Stimulated activated CD4-positive, alpha-beta T cell treated with anti-CD3 and anti-CD28 coated beads, Interleukin-12 subunit alpha, Interleukin-12 subunit beta, amount 100 ng/mL, for 4 hours (primary cell): ENCODE measurements at regions not wholly inside any gene's neighbourhood (a gene's known extent, or its start where the extent isn't known, plus 50 kb on each side); places are given as distances from the start of the nearest gene placed in this dataset.
"Not testable (repeated sequence)": the region's sequence is repeated elsewhere in the genome, so short reads cannot be mapped to it uniquely, and the experiment has no call there.

ENCODE experiments used
- DNase-seq: peaks from one replicate; pipeline ENCODE4 v3.0.0-alpha.2; 2020

GRCh38 chr2:208687720-208688119 lies 281.1 kb downstream of the PTH2R start:
- not testable (repeated sequence) for DNase-seq

GRCh38 chr2:208698114-208698513 lies 291.5 kb downstream of the PTH2R start:
- DNase-seq, result no peak

- no peak for DNase-seq
These were observed 301.9 kb downstream of the PTH2R start for GRCh38 chr2:208708486-208708885.

- DNase-seq, result no peak
These were observed 305.0 kb downstream of the PTH2R start for GRCh38 chr2:208711598-208711997.

- DNase-seq, result no peak
These were observed 306.6 kb downstream of the PTH2R start for GRCh38 chr2:208713066-208713745.

- DNase-seq, result no peak
These were observed 312.2 kb downstream of the PTH2R start for GRCh38 chr2:208718828-208719227.

- DNase-seq, result no peak
These were observed 316.1 kb downstream of the PTH2R start for GRCh38 chr2:208722731-208723130.

- DNase-seq, result no peak
These were observed 318.7 kb downstream of the PTH2R start for GRCh38 chr2:208725280-208725679.

GRCh38 chr2:208726242-208726641 lies 319.6 kb downstream of the PTH2R start:
- no peak for DNase-seq

GRCh38 chr2:208751663-208752415 lies 345.2 kb downstream of the PTH2R start:
- DNase-seq, result not testable (repeated sequence)

- DNase-seq, result no peak
These were observed 350.8 kb downstream of the PTH2R start for GRCh38 chr2:208757364-208757763.

GRCh38 chr2:208773074-208773473 lies 366.5 kb downstream of the PTH2R start:
- not testable (repeated sequence) for DNase-seq

GRCh38 chr2:208781166-208781565 lies 374.6 kb downstream of the PTH2R start:
- DNase-seq, result no peak

- DNase-seq, result no peak
These were observed 375.5 kb downstream of the PTH2R start for GRCh38 chr2:208782097-208782496.

GRCh38 chr2:208783184-208783583 lies 376.6 kb downstream of the PTH2R start:
- DNase-seq, result no peak

- DNase-seq, result not testable (repeated sequence)
These were observed 378.2 kb downstream of the PTH2R start for GRCh38 chr2:208784774-208785173.

GRCh38 chr2:208791257-208791656 lies 384.7 kb downstream of the PTH2R start:
- DNase-seq, result no peak

GRCh38 chr2:208792766-208793165 lies 386.2 kb downstream of the PTH2R start:
- no peak for DNase-seq

GRCh38 chr2:208793434-208793833 lies 386.8 kb downstream of the PTH2R start:
- no peak for DNase-seq

- DNase-seq, result no peak
These were observed 387.8 kb downstream of the PTH2R start for GRCh38 chr2:208794288-208794975.

- DNase-seq, result no peak
These were observed 392.1 kb downstream of the PTH2R start for GRCh38 chr2:208798698-208799097.

- no peak for DNase-seq
These were observed 392.8 kb downstream of the PTH2R start for GRCh38 chr2:208799397-208799796.

- not testable (repeated sequence) for DNase-seq
These were observed 394.3 kb downstream of the PTH2R start for GRCh38 chr2:208800887-208801286.

GRCh38 chr2:208807756-208808155 lies 401.2 kb downstream of the PTH2R start:
- no peak for DNase-seq
